GM12878 (cell line): ENCODE measurements at regions not wholly inside any gene's neighbourhood (a gene's known extent, or its start where the extent isn't known, plus 50 kb on each side); places are given as distances from the start of the nearest gene placed in this dataset.

Experiments used
- ATAC-seq: fragments of 200-7000 bp; cut with Tn5 transposase; 3 replicates; pipeline ENCODE4 v1.9.1; 2020; ENCODE audit warnings: mild to moderate bottlenecking, moderate library complexity
- BruUV-seq: library from RNA; stranded (reverse); fragments of 400-500 nt; replicated peaks from 2 replicates; lab custom pipeline; 2021; lab: Mats Ljungman, UMichigan
- CTCF ChIA-PET: fragments of 300-600 bp; sonication (Branson Sonifier 250); formaldehyde crosslinking; extraction: SDS; loops from one replicate; lab custom pipeline; 2021; ENCODE audit warnings: inconsistent platforms; lab: Yijun Ruan, JAX
- POLR2A ChIA-PET: fragments of 350-600 bp; formaldehyde crosslinking; extraction: SDS; loops from one replicate; lab custom pipeline; 2021; ENCODE audit warnings: inconsistent platforms; lab: Charles Lee
- RAD21 ChIA-PET: fragments of 300-600 bp; sonication (Branson Sonifier 250); formaldehyde crosslinking; loops from one replicate; lab custom pipeline; 2023; ENCODE audit warnings: antibody characterized with exemption; ENCODE audit not compliant: unreplicated experiment; lab: Charles Lee
- SMC1A ChIA-PET: fragments of 300-600 bp; sonication (Branson Sonifier 250); formaldehyde crosslinking; loops from one replicate; lab custom pipeline; 2023; ENCODE audit not compliant: unreplicated experiment, uncharacterized antibody; lab: Charles Lee
- DNase-seq: peaks from one replicate; pipeline ENCODE4 v3.0.0-alpha.2; 2011; ENCODE audit warnings: low read depth, low spot score
- FAIRE-seq: peaks from 3 replicates; lab custom pipeline; 2011; peaks lifted over from hg19 to GRCh38; lab: Jason Lieb, UNC
- H2AFZ ChIP-seq: 2 replicates; pipeline ENCODE4 v1.6.0; 2011; ENCODE audit warnings: low read depth, low read length, control low read depth; ENCODE audit not compliant: control insufficient read depth
- H3K27ac ChIP-seq: 2 replicates; pipeline ENCODE4 v1.5.1; 2011; ENCODE audit warnings: control low read depth; ENCODE audit not compliant: control insufficient read depth, insufficient read depth
- H3K27me3 ChIP-seq, 2 experiments: replicated peaks in 1 of 2; 2 replicates each; pipeline versions ENCODE4 v1.6.0 to v1.6.1; 2011; ENCODE audit warnings: low read length in 1 of 2; ENCODE audit not compliant: control insufficient read depth in 2 of 2, insufficient read depth in 2 of 2
- H3K36me3 ChIP-seq, 2 experiments: 2 replicates each; pipeline ENCODE4 v1.5.1; 2011; ENCODE audit warnings: low read length in 1 of 2; ENCODE audit not compliant: control insufficient read depth in 2 of 2, insufficient read depth in 2 of 2
- H3K4me1 ChIP-seq: 2 replicates; pipeline ENCODE4 v1.6.1; 2011; ENCODE audit warnings: mild to moderate bottlenecking, low read length, moderate library complexity, mixed read lengths; ENCODE audit not compliant: control insufficient read depth, insufficient read depth
- H3K4me2 ChIP-seq: 2 replicates; pipeline ENCODE4 v1.6.0; 2011; ENCODE audit warnings: control low read depth; ENCODE audit not compliant: control insufficient read depth, insufficient read depth
- H3K4me3 ChIP-seq: fragments of 200-600 bp; sonication (generic); 2 replicates; pipeline ENCODE4 v1.5.1; 2016
- H3K79me2 ChIP-seq: 2 replicates; pipeline ENCODE4 v1.6.0; 2011; ENCODE audit warnings: low read length; ENCODE audit not compliant: control insufficient read depth, insufficient read depth
- H3K9ac ChIP-seq: 2 replicates; pipeline ENCODE4 v1.8.0; 2011; ENCODE audit warnings: low read length, control low read depth, mixed read lengths; ENCODE audit not compliant: control insufficient read depth, insufficient read depth
- H3K9me3 ChIP-seq: replicated peaks from 3 replicates; pipeline ENCODE4 v1.5.1; 2011; ENCODE audit warnings: mild to moderate bottlenecking, low read length; ENCODE audit not compliant: control insufficient read depth, insufficient read depth
- H4K20me1 ChIP-seq: 2 replicates; pipeline ENCODE4 v1.6.0; 2011; ENCODE audit not compliant: control insufficient read depth, insufficient read depth
- CBFB ChIP-seq: IDR thresholded peaks from 2 replicates; pipeline ENCODE4 v1.6.1; 2016; ENCODE audit warnings: antibody characterized with exemption, low read depth
- CTCF ChIP-seq, 3 experiments: IDR thresholded peaks in 2 of 3; conservative IDR thresholded peaks in 1 of 3; 2 replicates each; pipeline ENCODE4 v1.5.1; 2011; ENCODE audit warnings: low read depth in 3 of 3, low read length in 3 of 3, mild to moderate bottlenecking in 3 of 3, control low read depth in 2 of 3, moderate library complexity in 2 of 3, inconsistent platforms in 1 of 3, mixed read lengths in 1 of 3; ENCODE audit not compliant: control insufficient read depth in 2 of 3, insufficient read depth in 1 of 3; ENCODE audit errors: extremely low read depth in 1 of 3
- EED ChIP-seq: sonication (generic); IDR thresholded peaks from 2 replicates; pipeline ENCODE4 v1.6.1; 2016; ENCODE audit warnings: antibody characterized with exemption, low read depth
- ESRRA ChIP-seq: IDR thresholded peaks from 2 replicates; pipeline ENCODE4 v1.6.1; 2012; ENCODE audit warnings: mild to moderate bottlenecking, low read length, improper control_type of control experiment
- EZH2 ChIP-seq: IDR thresholded peaks from 2 replicates; pipeline ENCODE4 v1.6.1; 2012; ENCODE audit warnings: low read depth, mild to moderate bottlenecking, control low read depth, inconsistent platforms, low read length, borderline replicate concordance; ENCODE audit not compliant: control insufficient read depth
- IRF4 ChIP-seq: IDR thresholded peaks from 2 replicates; pipeline ENCODE4 v1.6.1; 2011; ENCODE audit warnings: low read depth, low read length
- MTA3 ChIP-seq: IDR thresholded peaks from 2 replicates; pipeline ENCODE4 v1.6.1; 2012; ENCODE audit warnings: low read length, inconsistent platforms, borderline replicate concordance
- MYB ChIP-seq: fragments of 150-350 bp; IDR thresholded peaks from 2 replicates; pipeline ENCODE4 v1.6.1; 2014; ENCODE audit warnings: mild to moderate bottlenecking, low read depth, low read length, borderline replicate concordance
- NFIC ChIP-seq: IDR thresholded peaks from 2 replicates; pipeline ENCODE4 v1.6.1; 2012; ENCODE audit warnings: low read depth, mild to moderate bottlenecking, inconsistent platforms, low read length, moderate library complexity
- NRF1 ChIP-seq: conservative IDR thresholded peaks from 2 replicates; pipeline ENCODE4 v1.6.1; 2011; ENCODE audit warnings: mild to moderate bottlenecking, low read depth, low read length, improper control_type of control experiment
- PKNOX1 ChIP-seq: fragments of 450-650 bp; IDR thresholded peaks from 2 replicates; pipeline ENCODE4 v1.6.1; 2016; ENCODE audit warnings: mild to moderate bottlenecking
- RAD21 ChIP-seq: IDR thresholded peaks from 2 replicates; pipeline ENCODE4 v1.6.1; 2011; ENCODE audit warnings: mild to moderate bottlenecking, low read depth, low read length, moderate library complexity; ENCODE audit not compliant: insufficient read depth
- SRF ChIP-seq, 2 experiments: IDR thresholded peaks; 2 replicates each; pipeline ENCODE4 v1.6.1; 2011; ENCODE audit warnings: low read depth in 2 of 2, low read length in 2 of 2, mild to moderate bottlenecking in 1 of 2, moderate library complexity in 1 of 2
- TCF12 ChIP-seq: IDR thresholded peaks from 2 replicates; pipeline ENCODE4 v1.6.1; 2011; ENCODE audit warnings: low read depth, mild to moderate bottlenecking, low read length
- ZNF274 ChIP-seq: IDR thresholded peaks from one replicate; pipeline ENCODE4 v1.8.0; 2011; ENCODE audit not compliant: insufficient read length, insufficient read depth
- ZNF384 ChIP-seq: IDR thresholded peaks from 2 replicates; pipeline ENCODE4 v1.6.1; 2012; ENCODE audit warnings: low read depth, mild to moderate bottlenecking, low read length, improper control_type of control experiment, borderline replicate concordance
- ZNF622 ChIP-seq: fragments of 450-650 bp; IDR thresholded peaks from 2 replicates; pipeline ENCODE4 v1.6.1; 2017; ENCODE audit warnings: mild to moderate bottlenecking, inconsistent platforms
- WGBS: methylation state at CpG from one replicate; pipeline ENCODE4 v1.1.6; 2016; ENCODE audit warnings: low lambda C conversion rate; ENCODE audit not compliant: insufficient replicate concordance, insufficient coverage; ENCODE audit errors: missing lambda C conversion rate; 5-methylcytosine and 5-hydroxymethylcytosine counted together
- in situ Hi-C: fragments of 300-500 bp; cut with MboI; formaldehyde crosslinking; loops from 9 replicates; pipeline ENCODE4 v1.14.3; 2018; ENCODE audit warnings: mixed read lengths
- intact Hi-C: fragments of 100-400 bp; cut with micrococcal nuclease; formaldehyde crosslinking; loops from one replicate; pipeline ENCODE4 v1.14.2; 2022; ENCODE audit not compliant: unreplicated experiment

- H3K36me3 ChIP-seq: no peaks in the 10 kb centered on the region
- no peak overlapping the region for H3K4me3 ChIP-seq
- H2AFZ ChIP-seq: no peak overlapping the region
- ChIA-PET SMC1A (no interaction called here), RAD21 (no interaction called here), POLR2A (no interaction called here), CTCF (no interaction called here)
- TF ChIP-seq NFIC (no peak), ZNF384 (no peak), PKNOX1 (no peak), EZH2 (no peak), MYB (no peak), NRF1 (no peak), ZNF622 (no peak), RAD21 (no peak), ESRRA (no peak), MTA3 (no peak), SRF (IDR thresholded peaks at IDR 0.05; ENCODE audit: low read depth in 2 of 2, low read length in 2 of 2) (no peak), CBFB (no peak), TCF12 (no peak), CTCF (IDR thresholded peaks at IDR 0.05 in 2 of 3, conservative IDR thresholded peaks at IDR 0.05 in 1 of 3; ENCODE audit: control insufficient read depth in 2 of 3, extremely low read depth in 1 of 3, insufficient read depth in 1 of 3, low read depth in 3 of 3, low read length in 3 of 3) (no peak), EED (no peak), IRF4 (no peak), ZNF274 (no peak)
- BruUV-seq: no TSS peak
- H3K9me3 ChIP-seq: no peaks in the 10 kb centered on the region
- 25% methylated on average over 2 of the region's 2 CpGs for WGBS
- intact Hi-C loops: no loop called here
- H4K20me1 ChIP-seq: no peaks in the 10 kb centered on the region
- no peak overlapping the region for H3K27ac ChIP-seq
- ATAC-seq: no peak
- H3K9ac ChIP-seq: no peak overlapping the region
- no peak overlapping the region for H3K4me2 ChIP-seq
- no peaks in the 10 kb centered on the region for H3K4me1 ChIP-seq
- FAIRE-seq: no peak
- in situ Hi-C loops: no loop called here
- H3K27me3 ChIP-seq: no peaks in the 10 kb centered on the region
- DNase-seq: no peak
- no peaks in the 10 kb centered on the region for H3K79me2 ChIP-seq
Measured at GRCh38 chrX:139063364-139063763, 351.8 kb upstream of the FGF13 start.
